Endothelial cell of umbilical vein (primary cell): ENCODE measurements at regions not wholly inside any gene's neighbourhood (a gene's known extent, or its start where the extent isn't known, plus 50 kb on each side); places are given as distances from the start of the nearest gene placed in this dataset.

Source experiments
- EZH2 ChIP-seq: IDR thresholded peaks from 2 replicates; pipeline ENCODE4 v1.6.1; 2012; ENCODE audit warnings: borderline replicate concordance, low read depth, mild to moderate bottlenecking, moderate library complexity, low read length, inconsistent platforms; ENCODE audit not compliant: severe bottlenecking
- JUN ChIP-seq: IDR thresholded peaks from 2 replicates; pipeline ENCODE4 v1.6.1; 2011; ENCODE audit warnings: borderline replicate concordance, low read depth; ENCODE audit not compliant: insufficient read length, insufficient read depth
- MYC ChIP-seq: IDR thresholded peaks from one replicate; pipeline ENCODE4 v1.6.1; 2011; ENCODE audit warnings: mild to moderate bottlenecking, low read depth, low read length
- POLR2A ChIP-seq: IDR thresholded peaks from 2 replicates; pipeline ENCODE4 v1.6.1; 2012; ENCODE audit warnings: low read depth, mild to moderate bottlenecking, control low read depth, low read length
- POLR2AphosphoS5 ChIP-seq: IDR thresholded peaks from 2 replicates; pipeline ENCODE4 v1.6.1; 2012; ENCODE audit warnings: low read depth, mild to moderate bottlenecking, control low read depth, low read length, moderate library complexity; ENCODE audit not compliant: insufficient read depth
- TF ChIP-seq, protein P1 (sequence below), 2 donors: IDR thresholded peaks; 1 replicate in 1 of 2; 2 replicates in 1 of 2; pipeline ENCODE4 v1.5.1; 2011; ENCODE audit warnings: low read length in 2 of 2, mild to moderate bottlenecking in 2 of 2, moderate library complexity in 2 of 2, control low read depth in 1 of 2, inconsistent platforms in 1 of 2, low read depth in 1 of 2; ENCODE audit not compliant: insufficient read depth in 1 of 2; ENCODE audit errors: extremely low read depth in 1 of 2
- TF ChIP-seq, protein P2 (sequence below): IDR thresholded peaks from 2 replicates; pipeline ENCODE4 v1.6.1; 2011; ENCODE audit not compliant: insufficient read depth, insufficient read length

DNA sequence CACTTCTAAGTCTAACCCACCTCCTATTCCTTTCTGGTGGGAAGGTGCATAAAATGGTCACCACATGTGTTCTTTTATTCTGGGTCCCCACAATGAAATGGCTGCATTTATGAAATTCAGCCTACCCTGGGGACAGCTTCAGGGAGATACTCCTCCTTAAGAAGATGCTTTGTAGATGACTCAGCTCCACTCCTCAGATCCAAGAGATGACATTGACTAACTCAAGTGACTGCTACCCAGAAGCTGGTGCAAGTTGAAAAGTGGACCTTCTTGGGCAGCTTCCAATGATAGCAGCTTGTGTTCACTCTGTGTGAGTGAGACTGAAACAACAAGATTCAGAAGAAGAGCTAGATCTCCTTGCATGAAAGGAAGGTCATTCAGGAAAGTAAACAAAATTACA lies 113.4 kb downstream of the SCP2D1 start:
- TF ChIP-seq, protein P1, sequence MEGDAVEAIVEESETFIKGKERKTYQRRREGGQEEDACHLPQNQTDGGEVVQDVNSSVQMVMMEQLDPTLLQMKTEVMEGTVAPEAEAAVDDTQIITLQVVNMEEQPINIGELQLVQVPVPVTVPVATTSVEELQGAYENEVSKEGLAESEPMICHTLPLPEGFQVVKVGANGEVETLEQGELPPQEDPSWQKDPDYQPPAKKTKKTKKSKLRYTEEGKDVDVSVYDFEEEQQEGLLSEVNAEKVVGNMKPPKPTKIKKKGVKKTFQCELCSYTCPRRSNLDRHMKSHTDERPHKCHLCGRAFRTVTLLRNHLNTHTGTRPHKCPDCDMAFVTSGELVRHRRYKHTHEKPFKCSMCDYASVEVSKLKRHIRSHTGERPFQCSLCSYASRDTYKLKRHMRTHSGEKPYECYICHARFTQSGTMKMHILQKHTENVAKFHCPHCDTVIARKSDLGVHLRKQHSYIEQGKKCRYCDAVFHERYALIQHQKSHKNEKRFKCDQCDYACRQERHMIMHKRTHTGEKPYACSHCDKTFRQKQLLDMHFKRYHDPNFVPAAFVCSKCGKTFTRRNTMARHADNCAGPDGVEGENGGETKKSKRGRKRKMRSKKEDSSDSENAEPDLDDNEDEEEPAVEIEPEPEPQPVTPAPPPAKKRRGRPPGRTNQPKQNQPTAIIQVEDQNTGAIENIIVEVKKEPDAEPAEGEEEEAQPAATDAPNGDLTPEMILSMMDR (IDR thresholded peaks at IDR 0.05; ENCODE audit: extremely low read depth in 1 of 2, insufficient read depth in 1 of 2, low read depth in 1 of 2, low read length in 2 of 2) = no peak
- no peak for TF ChIP-seq POLR2AphosphoS5
- TF ChIP-seq EZH2 = no peak
- TF ChIP-seq POLR2A = no peak
- no peak for TF ChIP-seq MYC
- TF ChIP-seq, protein P2, sequence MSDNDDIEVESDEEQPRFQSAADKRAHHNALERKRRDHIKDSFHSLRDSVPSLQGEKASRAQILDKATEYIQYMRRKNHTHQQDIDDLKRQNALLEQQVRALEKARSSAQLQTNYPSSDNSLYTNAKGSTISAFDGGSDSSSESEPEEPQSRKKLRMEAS = no peak
- TF ChIP-seq JUN = no peak
